ENCODE measurements at regions not wholly inside any gene's neighbourhood (a gene's known extent, or its start where the extent isn't known, plus 50 kb on each side); places are given as distances from the start of the nearest gene placed in this dataset.

- DNase-seq = no peak
These were observed 60.6 kb upstream of the ADAMTS9 start for GRCh38 chr3:64748244-64748904.

- DNase-seq = no peak
These were observed 59.9 kb upstream of the ADAMTS9 start for GRCh38 chr3:64747679-64748078.

- no peak for DNase-seq
These were observed 56.1 kb upstream of the ADAMTS9 start for GRCh38 chr3:64743887-64744243.

- no peak for DNase-seq
These were observed 55.5 kb upstream of the ADAMTS9 start for GRCh38 chr3:64743156-64743886.

- DNase-seq = no peak
These were observed 53.5 kb upstream of the ADAMTS9 start for GRCh38 chr3:64741341-64741740.

GRCh38 chr3:64739971-64740631 is 52.3 kb upstream of the ADAMTS9 start:
- no peak for DNase-seq

All from right lung (tissue), 2 donors.